Fibroblast of the aortic adventitia (primary cell): ENCODE measurements at regions not wholly inside any gene's neighbourhood (a gene's known extent, or its start where the extent isn't known, plus 50 kb on each side); places are given as distances from the start of the nearest gene placed in this dataset.

Experiments used
- DNase-seq: peaks from one replicate; pipeline ENCODE4 v3.0.0-alpha.2; 2010; ENCODE audit warnings: low read depth
- H3K4me3 ChIP-seq: 2 replicates; pipeline ENCODE4 v1.5.1; 2011; ENCODE audit warnings: low read depth, mild to moderate bottlenecking, control low read depth, low read length, moderate library complexity
- CTCF ChIP-seq: IDR thresholded peaks from 2 replicates; pipeline ENCODE4 v1.5.1; 2011; ENCODE audit warnings: mild to moderate bottlenecking, low read length, control low read depth, inconsistent platforms; ENCODE audit not compliant: insufficient read depth

- TF ChIP-seq CTCF = no peak
- H3K4me3 ChIP-seq = no peak overlapping the region
- no peak for DNase-seq
These were observed 619.8 kb upstream of the CELF2 start for GRCh38 chr10:10397906-10398305.

GRCh38 chr10:10403762-10404161 lies 613.9 kb upstream of the CELF2 start:
- no peak overlapping the region for H3K4me3 ChIP-seq
- DNase-seq = no peak

GRCh38 chr10:10417671-10418070 lies 600.0 kb upstream of the CELF2 start:
- TF ChIP-seq CTCF = no peak
- no peak for DNase-seq

More at GRCh38 chr10:10403762-10404161, 613.9 kb upstream of the CELF2 start:
- no peak for TF ChIP-seq CTCF

GRCh38 chr10:10418387-10418786 lies 599.3 kb upstream of the CELF2 start:
- DNase-seq = no peak
- no peak for TF ChIP-seq CTCF

More at GRCh38 chr10:10417671-10418070, 600.0 kb upstream of the CELF2 start:
- no peak overlapping the region for H3K4me3 ChIP-seq

GRCh38 chr10:10421071-10421470 lies 596.6 kb upstream of the CELF2 start:
- no peak overlapping the region for H3K4me3 ChIP-seq
- TF ChIP-seq CTCF = no peak
- no peak for DNase-seq

More at GRCh38 chr10:10418387-10418786, 599.3 kb upstream of the CELF2 start:
- H3K4me3 ChIP-seq = no peak overlapping the region

GRCh38 chr10:10431422-10432066 lies 586.1 kb upstream of the CELF2 start:
- no peak for DNase-seq
- no peak for TF ChIP-seq CTCF
- no peak overlapping the region for H3K4me3 ChIP-seq
